ENCODE measurements at regions not wholly inside any gene's neighbourhood (a gene's known extent, or its start where the extent isn't known, plus 50 kb on each side); places are given as distances from the start of the nearest gene placed in this dataset.
"Not testable (repeated sequence)": the region's sequence is repeated elsewhere in the genome, so short reads cannot be mapped to it uniquely, and the experiment has no call there.

GRCh38 chr18:70634576-70635147 is 345.8 kb downstream of the SOCS6 start:
- no peak for DNase-seq

GRCh38 chr18:70627182-70627802 is 338.4 kb downstream of the SOCS6 start:
- DNase-seq: no peak

- no peak for DNase-seq
These were observed 334.0 kb downstream of the SOCS6 start for GRCh38 chr18:70622622-70623419.

GRCh38 chr18:70621710-70622109 is 332.9 kb downstream of the SOCS6 start:
- DNase-seq: peak; percentile 2

- DNase-seq: no peak
These were observed 332.2 kb downstream of the SOCS6 start for GRCh38 chr18:70620837-70621612.

GRCh38 chr18:70617020-70617763 is 328.3 kb downstream of the SOCS6 start:
- DNase-seq: no peak

GRCh38 chr18:70600225-70600925 is 311.5 kb downstream of the SOCS6 start:
- DNase-seq: no peak

- DNase-seq: no peak
These were observed 309.6 kb downstream of the SOCS6 start for GRCh38 chr18:70598406-70598805.

- DNase-seq: no peak
These were observed 294.1 kb downstream of the SOCS6 start for GRCh38 chr18:70582981-70583380.

GRCh38 chr18:70578480-70578879 is 289.6 kb downstream of the SOCS6 start:
- DNase-seq: peak; percentile 1

- no peak for DNase-seq
These were observed 288.2 kb downstream of the SOCS6 start for GRCh38 chr18:70577023-70577420.

- no peak for DNase-seq
These were observed 287.6 kb downstream of the SOCS6 start for GRCh38 chr18:70576276-70577022.

- not testable (repeated sequence) for DNase-seq
These were observed 286.1 kb downstream of the SOCS6 start for GRCh38 chr18:70574951-70575350.

GRCh38 chr18:70569647-70570046 is 280.8 kb downstream of the SOCS6 start:
- DNase-seq: not testable (repeated sequence)

GRCh38 chr18:70559446-70559845 is 270.6 kb downstream of the SOCS6 start:
- no peak for DNase-seq

GRCh38 chr18:70558371-70558770 is 269.5 kb downstream of the SOCS6 start:
- no peak for DNase-seq

GRCh38 chr18:70554854-70555445 is 266.1 kb downstream of the SOCS6 start:
- DNase-seq: no peak

GRCh38 chr18:70553936-70554260 is 265.1 kb downstream of the SOCS6 start:
- DNase-seq: no peak

- no peak for DNase-seq
These were observed 264.5 kb downstream of the SOCS6 start for GRCh38 chr18:70553245-70553935.

- no peak for DNase-seq
These were observed 247.7 kb downstream of the SOCS6 start for GRCh38 chr18:70536370-70537062.

Measured in activated CD4-positive, alpha-beta T cell treated with anti-CD3 and anti-CD28 coated beads, Interleukin-2, Interleukin-6, amounts not matched to agents 100 ng/mL and 50 ng/mL, durations not matched to agents 16 hours and 8 hours (primary cell).